Stimulated activated CD4-positive, alpha-beta T cell treated with anti-CD3 and anti-CD28 coated beads, TNF-alpha, amount 100 ng/mL, for 1 hour (primary cell): ENCODE measurements at regions not wholly inside any gene's neighbourhood (a gene's known extent, or its start where the extent isn't known, plus 50 kb on each side); places are given as distances from the start of the nearest gene placed in this dataset.

Experiments used
- DNase-seq, 3 donors: peaks; one replicate each; pipeline ENCODE4 v3.0.0-alpha.2; 2020; ENCODE audit warnings: low read depth in 3 of 3, low spot score in 1 of 3

- DNase-seq: no peak
Measured at GRCh38 chrX:120819126-120819525, 56.5 kb downstream of the CT47B1 start.

DNA sequence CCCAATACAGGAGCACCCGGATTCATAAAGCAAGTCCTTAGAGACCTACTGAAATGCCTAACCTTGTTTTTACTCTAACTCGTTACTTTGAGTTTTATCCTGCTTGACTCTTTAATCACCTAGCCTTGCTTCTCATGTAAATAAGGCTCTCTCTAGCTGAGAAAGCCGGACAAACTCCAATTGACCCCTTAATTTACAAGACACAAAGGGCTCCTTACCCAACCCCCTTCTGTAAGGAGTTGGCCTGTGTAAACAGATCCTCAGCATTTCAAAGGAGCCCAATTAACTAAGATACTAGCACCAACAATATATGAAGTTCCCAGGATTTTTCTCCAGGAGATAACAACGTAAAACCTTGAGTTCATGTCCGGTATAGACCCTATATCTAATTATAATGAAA, 61.7 kb downstream of the CT47B1 start:
- DNase-seq: no peak

DNA sequence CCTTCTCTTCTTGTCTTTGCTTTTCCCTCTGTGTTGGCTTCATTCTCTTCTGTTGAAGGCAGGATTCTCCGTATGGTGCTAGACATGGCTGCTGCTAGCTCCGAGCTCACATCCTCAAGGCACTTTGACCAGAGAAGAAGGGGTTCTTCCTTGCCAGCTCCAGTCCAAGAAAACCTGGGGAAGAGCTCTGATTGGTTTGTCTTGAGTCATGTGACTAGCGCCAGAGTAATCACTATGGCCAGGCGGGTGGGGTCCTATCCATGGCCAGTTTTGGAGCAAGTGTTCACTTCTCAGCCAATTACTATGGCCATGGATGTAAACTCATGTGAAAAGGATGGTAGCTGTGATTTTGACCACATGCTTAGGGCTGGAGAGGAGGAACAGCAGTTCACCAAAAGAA, 74.2 kb downstream of the CT47B1 start:
- DNase-seq: no peak

GRCh38 chrX:120797188-120797851, 78.3 kb downstream of the CT47B1 start:
- no peak for DNase-seq

DNA sequence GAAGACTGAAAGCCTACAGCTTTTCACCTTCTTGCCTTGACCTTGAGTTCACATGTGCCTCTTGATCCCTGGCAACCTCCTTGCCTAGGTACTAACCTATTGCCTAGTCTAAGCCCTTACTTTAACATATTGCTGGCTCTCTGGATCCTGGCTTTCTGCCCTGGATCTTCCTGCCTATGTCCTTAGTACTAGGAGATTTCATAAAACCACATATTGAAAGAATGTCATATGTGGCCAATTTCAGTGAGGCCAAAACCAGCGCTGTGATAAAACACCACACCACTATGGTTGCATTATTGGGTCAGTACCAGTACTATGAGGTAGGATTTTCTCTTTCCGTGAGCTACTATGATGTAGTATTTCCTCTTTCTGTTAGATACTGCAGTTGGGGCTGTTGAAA, 80.4 kb downstream of the CT47B1 start:
- no peak for DNase-seq

DNA sequence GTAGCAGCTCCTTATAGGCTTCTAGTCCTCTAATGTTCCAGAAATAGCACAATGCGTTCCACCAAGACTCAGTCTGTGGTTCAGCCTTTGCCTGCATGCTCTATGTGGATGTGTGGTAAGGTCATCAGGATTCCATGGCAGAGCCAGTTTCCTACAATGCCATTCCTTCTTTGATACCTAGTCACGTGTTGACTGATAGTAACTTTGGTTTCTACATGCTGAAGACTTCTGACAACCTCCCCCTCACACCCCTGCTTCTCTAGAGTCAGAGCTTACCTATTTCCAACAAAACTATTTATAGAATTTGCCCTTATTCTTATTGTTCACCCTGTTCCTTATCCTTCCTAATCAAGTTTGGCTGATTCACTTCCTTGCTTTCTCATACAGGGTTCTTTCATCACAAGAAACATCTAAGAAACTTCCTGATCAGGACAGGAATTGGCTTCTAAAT, 81.1 kb downstream of the CT47B1 start:
- no peak for DNase-seq

- DNase-seq: no peak
Measured at GRCh38 chrX:120793098-120793497, 82.6 kb downstream of the CT47B1 start.

DNA sequence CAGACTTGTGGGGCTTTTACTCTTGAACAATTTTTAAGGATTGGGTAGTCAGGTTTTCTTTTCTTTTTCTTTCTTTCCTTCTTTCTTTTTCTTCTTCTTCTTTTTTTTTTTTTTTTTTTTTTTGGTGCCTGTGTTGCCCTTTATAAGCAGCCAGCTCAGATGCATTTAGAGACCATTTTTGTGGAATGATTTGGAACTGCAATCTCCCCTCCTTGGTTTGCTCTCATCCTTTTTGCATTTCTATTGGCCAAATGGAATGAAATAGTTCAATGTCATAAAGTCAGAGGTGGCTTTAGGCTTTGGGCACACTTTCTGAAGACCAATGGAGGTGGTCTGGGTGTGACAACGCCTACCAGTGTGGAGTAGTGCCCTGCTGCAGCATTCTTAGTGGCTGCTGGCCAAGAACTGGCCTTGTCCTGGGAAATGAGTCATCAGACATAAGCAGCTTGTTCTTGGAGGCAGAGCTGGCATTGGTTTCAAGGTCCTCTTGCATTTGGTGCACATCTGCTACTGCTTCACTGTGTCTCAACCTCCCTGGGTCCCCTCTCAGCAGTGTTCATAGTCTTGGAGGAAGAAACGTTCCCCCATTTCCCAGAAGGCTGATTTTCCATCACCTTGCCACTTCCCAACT, 84.5 kb downstream of the CT47B1 start:
- no peak for DNase-seq

- DNase-seq: no peak
Measured at GRCh38 chrX:120790552-120790951, 85.1 kb downstream of the CT47B1 start.

GRCh38 chrX:120790118-120790517, 85.5 kb downstream of the CT47B1 start:
- no peak for DNase-seq

DNA sequence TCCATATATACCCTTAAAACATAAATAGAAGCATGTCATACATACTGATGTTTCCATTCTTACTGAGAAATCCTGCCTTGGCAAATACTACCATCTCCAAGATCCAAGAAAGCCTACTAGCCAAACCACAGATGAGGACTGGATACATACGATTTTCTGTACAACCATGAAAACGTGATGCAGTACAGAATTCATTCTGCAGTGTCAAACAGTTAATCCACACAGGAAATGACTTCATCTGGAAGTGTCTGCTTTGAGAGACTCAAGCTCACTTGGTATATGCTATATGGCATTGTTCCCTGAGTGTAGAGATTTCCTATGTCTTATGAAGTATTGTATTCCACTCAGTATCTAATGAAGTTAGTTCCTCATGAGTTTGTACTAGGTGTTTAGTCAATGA, 94.3 kb downstream of the CT47B1 start:
- DNase-seq: no peak

DNA sequence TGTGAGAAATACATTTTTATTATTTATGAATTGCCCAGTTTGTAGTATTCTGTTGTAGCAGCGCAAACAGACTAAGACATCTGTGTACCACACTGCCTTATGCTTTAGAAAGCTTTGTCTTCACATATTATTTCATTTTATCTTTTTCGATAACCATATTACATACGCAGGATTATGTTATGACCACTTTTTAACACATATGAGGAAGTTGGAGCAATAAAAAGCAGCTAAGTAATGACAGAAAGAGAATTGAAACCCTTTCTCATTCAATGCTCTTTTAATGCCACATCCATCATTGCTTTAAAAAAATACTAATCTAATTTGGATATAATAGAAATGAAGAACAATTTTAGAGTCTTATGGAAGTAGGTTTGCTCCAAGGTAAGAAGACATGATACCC, 99.7 kb downstream of the CT47B1 start:
- DNase-seq: no peak

DNA sequence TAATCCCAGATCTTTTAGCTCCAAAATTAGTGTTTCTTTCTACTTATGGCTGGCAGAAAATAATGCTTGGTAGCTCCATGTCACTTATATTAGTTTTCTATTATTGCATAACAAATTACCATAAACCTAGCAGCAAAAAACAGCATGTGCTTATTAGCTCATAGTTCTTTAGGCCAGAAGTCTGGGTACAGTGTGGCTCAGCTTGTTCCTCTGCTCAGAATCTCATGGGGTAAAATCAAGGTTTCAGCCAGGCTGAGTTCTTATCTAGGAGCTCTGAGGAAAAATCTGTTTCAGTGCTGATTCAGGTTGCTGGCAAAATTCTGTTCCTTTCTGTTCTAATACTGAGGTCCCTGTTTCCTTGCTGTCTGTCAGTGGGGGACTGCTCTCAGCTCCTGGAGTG, 101.1 kb downstream of the CT47B1 start:
- DNase-seq: no peak

- no peak for DNase-seq
Measured at GRCh38 chrX:120773801-120774200, 101.9 kb downstream of the CT47B1 start.

DNA sequence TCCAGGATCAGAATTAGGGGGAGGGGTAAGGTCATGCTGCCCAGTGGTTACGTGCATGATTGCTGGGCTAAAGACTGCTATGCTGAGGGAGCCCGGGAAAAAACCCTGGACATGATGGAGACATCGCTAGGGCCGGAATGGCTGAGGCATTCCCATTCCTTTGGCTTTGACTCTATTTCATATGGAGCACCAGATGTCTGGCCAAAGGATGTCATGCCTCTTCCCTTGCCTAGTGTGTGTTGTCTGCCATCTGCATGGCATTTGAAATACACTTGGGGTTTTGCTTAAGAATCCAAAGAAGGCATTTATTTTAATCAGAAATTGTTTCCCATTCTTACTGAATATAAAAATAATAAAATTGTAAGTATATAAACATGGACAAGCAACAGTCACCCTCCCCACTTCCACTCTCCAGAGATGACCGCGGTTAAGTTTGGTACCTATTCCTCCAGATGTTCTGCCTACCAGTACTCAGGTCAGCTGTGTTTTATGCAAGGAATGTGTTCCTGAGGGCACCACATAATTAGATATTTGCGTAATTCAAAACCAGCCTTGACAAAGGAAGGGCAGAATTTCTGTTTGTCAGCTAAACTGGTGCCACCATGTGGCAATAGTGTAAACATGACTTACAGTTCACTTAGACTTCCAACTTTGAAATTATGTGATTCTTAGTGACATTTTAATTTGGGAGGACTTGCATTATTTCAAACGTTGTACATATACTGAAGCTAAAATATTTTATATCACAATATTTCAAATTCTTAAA, 105.9 kb downstream of the CT47B1 start:
- DNase-seq: no peak

- no peak for DNase-seq
Measured at GRCh38 chrX:120768681-120769080, 107.0 kb downstream of the CT47B1 start.

GRCh38 chrX:120768254-120768653, 107.4 kb downstream of the CT47B1 start:
- DNase-seq: no peak

GRCh38 chrX:120763269-120763668, 112.4 kb downstream of the CT47B1 start:
- no peak for DNase-seq

GRCh38 chrX:120761810-120762209, 113.9 kb downstream of the CT47B1 start:
- no peak for DNase-seq

DNA sequence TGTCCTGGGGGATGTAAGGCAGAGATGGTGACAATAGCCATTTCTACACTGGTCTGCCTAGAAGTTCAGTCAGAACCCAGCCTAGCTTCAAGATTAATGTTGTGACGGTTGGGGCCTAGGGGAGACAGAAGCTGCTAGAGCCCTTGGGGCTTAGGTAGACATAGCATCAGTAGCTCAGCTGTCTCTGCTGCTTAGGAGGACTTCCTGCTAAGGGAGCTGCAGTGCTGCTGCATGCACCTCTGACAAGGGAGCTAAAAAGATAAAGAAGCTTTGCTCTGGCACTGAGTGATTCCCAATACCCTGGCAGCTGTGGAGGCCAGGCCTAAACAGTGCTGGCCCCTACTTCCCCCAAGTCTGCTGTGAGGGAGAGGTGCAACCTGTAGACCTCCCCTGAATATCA, 116.0 kb downstream of the CT47B1 start:
- DNase-seq: no peak

- no peak for DNase-seq
Measured at GRCh38 chrX:120755066-120755846, 120.4 kb downstream of the CT47B1 start.
